A673 (cell line): ENCODE measurements at regions not wholly inside any gene's neighbourhood (a gene's known extent, or its start where the extent isn't known, plus 50 kb on each side); places are given as distances from the start of the nearest gene placed in this dataset.
"Not testable (repeated sequence)": the region's sequence is repeated elsewhere in the genome, so short reads cannot be mapped to it uniquely, and the experiment has no call there.

Source experiments
- BruUV-seq: library from RNA; stranded (reverse); fragments of 400-500 nt; replicated peaks from 2 replicates; lab custom pipeline; 2021; lab: Mats Ljungman, UMichigan
- CTCF ChIA-PET: fragments of 300-600 bp; sonication (Branson Sonifier 250); formaldehyde crosslinking; loops from one replicate; lab custom pipeline; 2022; ENCODE audit warnings: antibody characterized with exemption; lab: Charles Lee
- POLR2A ChIA-PET: fragments of 300-600 bp; sonication (Branson Sonifier 250); formaldehyde crosslinking; loops from one replicate; lab custom pipeline; 2022; ENCODE audit warnings: antibody characterized with exemption; ENCODE audit not compliant: low non-redundant PET; lab: Charles Lee
- DNase-seq: peaks from one replicate; pipeline ENCODE4 v3.0.0-alpha.2; 2015; ENCODE audit warnings: low spot score
- H3K27ac ChIP-seq: fragments of 200-600 bp; sonication (generic); 2 replicates; pipeline ENCODE4 v1.5.1; 2016; ENCODE audit warnings: mixed run types, low read depth, mild to moderate bottlenecking, mixed read lengths, antibody characterized with exemption, low read length; ENCODE audit not compliant: poor library complexity, severe bottlenecking
- H3K27me3 ChIP-seq: fragments of 200-600 bp; sonication (generic); replicated peaks from 2 replicates; pipeline ENCODE4 v1.6.1; 2017; ENCODE audit warnings: mixed run types, low read depth, mild to moderate bottlenecking, mixed read lengths, antibody characterized with exemption, low read length; ENCODE audit not compliant: insufficient read depth, poor library complexity
- H3K36me3 ChIP-seq: fragments of 200-600 bp; sonication (generic); 2 replicates; pipeline ENCODE4 v1.6.1; 2016; ENCODE audit warnings: mixed run types, mild to moderate bottlenecking, mixed read lengths, antibody characterized with exemption, low read length; ENCODE audit not compliant: insufficient read depth, poor library complexity, severe bottlenecking
- H3K4me1 ChIP-seq: fragments of 200-600 bp; sonication (generic); 2 replicates; pipeline ENCODE4 v1.6.1; 2017; ENCODE audit warnings: mixed run types, mild to moderate bottlenecking, mixed read lengths, antibody characterized with exemption, low read length; ENCODE audit not compliant: insufficient read depth, poor library complexity, severe bottlenecking
- H3K4me3 ChIP-seq: fragments of 200-600 bp; sonication (generic); 2 replicates; pipeline ENCODE4 v1.5.1; 2016; ENCODE audit warnings: low read depth, mixed run types, mild to moderate bottlenecking, mixed read lengths, low read length; ENCODE audit not compliant: poor library complexity, severe bottlenecking
- H3K9me3 ChIP-seq: fragments of 200-600 bp; sonication (generic); 2 replicates; pipeline ENCODE4 v1.6.1; 2016; ENCODE audit warnings: mixed run types, low read depth, mild to moderate bottlenecking, mixed read lengths, antibody characterized with exemption, low read length; ENCODE audit not compliant: poor library complexity, severe bottlenecking
- CTCF ChIP-seq: fragments of 300-800, 200-600 bp; sonication (generic); conservative IDR thresholded peaks from 2 replicates; pipeline ENCODE4 v1.5.1; 2017; ENCODE audit warnings: low read depth, mild to moderate bottlenecking, antibody characterized with exemption, low read length, moderate library complexity, mixed read lengths
- EZH2 ChIP-seq: fragments of 200-600 bp; sonication (generic); IDR thresholded peaks from 2 replicates; pipeline ENCODE4 v1.6.1; 2017; ENCODE audit warnings: borderline replicate concordance, low read depth, mild to moderate bottlenecking, mixed read lengths, antibody characterized with exemption, low read length; ENCODE audit not compliant: poor library complexity, severe bottlenecking
- intact Hi-C: fragments of 100-400 bp; cut with micrococcal nuclease; formaldehyde crosslinking; loops from one replicate; pipeline ENCODE4 v1.10.0; 2022; ENCODE audit not compliant: unreplicated experiment

- no TSS peak for BruUV-seq
- intact Hi-C loops = no loop called here
- ChIA-PET POLR2A (no interaction called here), CTCF (no interaction called here)
- Histone ChIP-seq H3K4me1 (no peaks in the 10 kb centered on the region), H3K36me3 (no peaks in the 10 kb centered on the region), H3K9me3 (peaks cover 3% of the 10 kb centered on the region), H3K27me3 (no peaks in the 10 kb centered on the region), H3K27ac (no peak overlapping the region), H3K4me3 (no peak overlapping the region)
- TF ChIP-seq EZH2 (no peak), CTCF (no peak)
- no peak for DNase-seq
Observed at GRCh38 chr2:114294741-114295140, 147.7 kb upstream of the DPP10 start.

- BruUV-seq, H3K36me3 ChIP-seq, H3K27ac ChIP-seq, intact Hi-C loops, CTCF ChIA-PET, H3K4me1 ChIP-seq, H3K27me3 ChIP-seq, DNase-seq, POLR2A ChIA-PET, H3K4me3 ChIP-seq, H3K9me3 ChIP-seq: not testable (repeated sequence)
Observed at GRCh38 chr2:114300351-114300750, 142.1 kb upstream of the DPP10 start.

- H3K4me1 ChIP-seq = no peaks in the 10 kb centered on the region
- ChIA-PET POLR2A (interaction anchor here (0.6 kb wide), 1 partner anchor 1524 kb away, joined by 3 read pairs; no protein-coding TSS in a partner anchor), CTCF (no interaction called here)
- H3K9me3 ChIP-seq = no peaks in the 10 kb centered on the region
- no TSS peak for BruUV-seq
- no peak overlapping the region for H3K4me3 ChIP-seq
- intact Hi-C loops = no loop called here
- H3K36me3 ChIP-seq = no peaks in the 10 kb centered on the region
- H3K27me3 ChIP-seq = no peaks in the 10 kb centered on the region
- no peak for DNase-seq
- TF ChIP-seq CTCF (no peak), EZH2 (no peak)
- no peak overlapping the region for H3K27ac ChIP-seq
Observed at GRCh38 chr2:114316532-114317300, 125.7 kb upstream of the DPP10 start.

GRCh38 chr2:114330594-114330993 is 111.8 kb upstream of the DPP10 start:
- Histone ChIP-seq H3K27ac (no peak overlapping the region), H3K4me3 (no peak overlapping the region), H3K9me3 (no peaks in the 10 kb centered on the region), H3K27me3 (no peaks in the 10 kb centered on the region), H3K4me1 (no peaks in the 10 kb centered on the region), H3K36me3 (no peaks in the 10 kb centered on the region)
- no peak for DNase-seq
- POLR2A ChIA-PET = no interaction called here
- CTCF ChIA-PET = no interaction called here
- BruUV-seq = no TSS peak
- intact Hi-C loops = no loop called here
- no peak for TF ChIP-seq CTCF
- no peak for TF ChIP-seq EZH2
